ENCODE measurements at regions not wholly inside any gene's neighbourhood (a gene's known extent, or its start where the extent isn't known, plus 50 kb on each side); places are given as distances from the start of the nearest gene placed in this dataset.

GRCh38 chr5:27491746-27492439 is 453.5 kb upstream of the CDH9 start:
- Histone ChIP-seq H2BK20ac (ENCODE audit: low read depth, low read length, poor library complexity, severe bottlenecking) (no peak overlapping the region), H3K9me3 (ENCODE audit: control insufficient read depth, low read depth, low read length) (no peaks in the 10 kb centered on the region), H3K27me3 (ENCODE audit: insufficient read depth, low read length) (no peaks in the 10 kb centered on the region), H4K91ac (ENCODE audit: insufficient read length, low read depth, low read length) (no peak overlapping the region), H2BK15ac (ENCODE audit: low read depth, low read length) (no peak overlapping the region), H3K18ac (ENCODE audit: insufficient read length, low read depth, low read length) (no peak overlapping the region), H4K5ac (ENCODE audit: insufficient read length, low read depth, low read length) (no peak overlapping the region), H3K4ac (ENCODE audit: low read depth, low read length) (no peak overlapping the region), H3K14ac (ENCODE audit: insufficient read depth, low read length) (no peak overlapping the region), H2AFZ (ENCODE audit: low read length) (no peak overlapping the region), H3K23ac (ENCODE audit: insufficient read length, low read depth, low read length) (no peak overlapping the region), H3K4me2 (ENCODE audit: insufficient read depth, insufficient read length, low read length) (no peak overlapping the region), H2BK5ac (ENCODE audit: insufficient read length, low read length) (no peak overlapping the region), H4K20me1 (ENCODE audit: control insufficient read depth, insufficient read depth, insufficient read length) (no peaks in the 10 kb centered on the region), H3K56ac (ENCODE audit: insufficient read length, low read depth, low read length) (no peak overlapping the region), H2AK5ac (ENCODE audit: insufficient read length, low read length) (no peak overlapping the region), H3K79me1 (ENCODE audit: insufficient read depth, low read depth, low read length, poor library complexity, severe bottlenecking) (no peaks in the 10 kb centered on the region), H3K4me1 (ENCODE audit: insufficient read depth, low read length) (no peaks in the 10 kb centered on the region), H3K9ac (ENCODE audit: extremely low read depth, insufficient read length, low read length) (no peak overlapping the region), H2BK12ac (ENCODE audit: insufficient read length, low read depth, low read length) (no peak overlapping the region), H2BK120ac (ENCODE audit: low read depth, low read length, poor library complexity, severe bottlenecking) (no peak overlapping the region), H3K27ac (ENCODE audit: insufficient read length, low read depth, low read length) (no peak overlapping the region), H3K79me2 (ENCODE audit: insufficient read depth, low read length) (no peaks in the 10 kb centered on the region), H3T11ph (ENCODE audit: low read length) (no peak overlapping the region), H4K8ac (replicated peaks; ENCODE audit: insufficient read length, low read depth, low read length) (no peak overlapping the region), H3K23me2 (ENCODE audit: insufficient read length, low read depth, low read length, poor library complexity, severe bottlenecking) (no peaks in the 10 kb centered on the region)
- no peak for DNase-seq
- H3K36me3 Mint-ChIP-seq (ENCODE audit: insufficient read depth in 1 of 3, low read depth in 3 of 3) = peaks cover 0 to 4% (median 0%) of the 10 kb centered on the region in 3 experiments; a peak in 3 of 7 replicates
- no peaks in the 10 kb centered on the region for H3K27me3 Mint-ChIP-seq (ENCODE audit: low read depth)
- H3K4me1 Mint-ChIP-seq = no peaks in the 10 kb centered on the region; a peak in 1 of 4 replicates
- H3K9me3 Mint-ChIP-seq = peaks cover 0 to 13% of the 10 kb centered on the region in 2 experiments; a peak in 3 of 5 replicates
- no CpG with 5 or more reads among the region's 3 CpGs for WGBS (ENCODE audit: extremely low coverage, insufficient read length, low lambda C conversion rate)
- H3K4me3 Mint-ChIP-seq = no peak overlapping the region
- TF ChIP-seq CTCF (conservative IDR thresholded peaks at IDR 0.05) = no peak
- no peak overlapping the region for H3K27ac Mint-ChIP-seq

All from H9 (cell line).